ENCODE measurements at regions not wholly inside any gene's neighbourhood (a gene's known extent, or its start where the extent isn't known, plus 50 kb on each side); places are given as distances from the start of the nearest gene placed in this dataset.

DNA sequence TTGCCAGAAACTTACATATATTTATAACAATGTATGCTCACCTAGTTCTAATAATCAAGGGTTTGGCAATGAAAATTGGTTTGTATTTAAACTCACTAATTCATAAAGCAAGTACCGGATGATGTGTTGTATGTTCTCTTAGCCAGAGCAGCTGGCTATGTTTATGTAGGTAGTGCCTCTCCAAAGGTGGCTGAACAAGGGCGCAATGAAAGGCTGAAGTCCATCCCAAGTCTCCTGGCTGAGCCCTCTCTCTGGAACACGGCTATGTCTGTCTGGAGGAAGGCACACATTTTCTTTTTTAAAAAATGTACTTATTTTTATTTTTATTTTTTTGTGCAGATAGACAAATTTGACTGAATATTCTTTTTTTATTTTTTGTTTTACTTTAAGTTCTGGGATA lies 141.2 kb upstream of the DAB2 start:
- TF ChIP-seq, protein P1, sequence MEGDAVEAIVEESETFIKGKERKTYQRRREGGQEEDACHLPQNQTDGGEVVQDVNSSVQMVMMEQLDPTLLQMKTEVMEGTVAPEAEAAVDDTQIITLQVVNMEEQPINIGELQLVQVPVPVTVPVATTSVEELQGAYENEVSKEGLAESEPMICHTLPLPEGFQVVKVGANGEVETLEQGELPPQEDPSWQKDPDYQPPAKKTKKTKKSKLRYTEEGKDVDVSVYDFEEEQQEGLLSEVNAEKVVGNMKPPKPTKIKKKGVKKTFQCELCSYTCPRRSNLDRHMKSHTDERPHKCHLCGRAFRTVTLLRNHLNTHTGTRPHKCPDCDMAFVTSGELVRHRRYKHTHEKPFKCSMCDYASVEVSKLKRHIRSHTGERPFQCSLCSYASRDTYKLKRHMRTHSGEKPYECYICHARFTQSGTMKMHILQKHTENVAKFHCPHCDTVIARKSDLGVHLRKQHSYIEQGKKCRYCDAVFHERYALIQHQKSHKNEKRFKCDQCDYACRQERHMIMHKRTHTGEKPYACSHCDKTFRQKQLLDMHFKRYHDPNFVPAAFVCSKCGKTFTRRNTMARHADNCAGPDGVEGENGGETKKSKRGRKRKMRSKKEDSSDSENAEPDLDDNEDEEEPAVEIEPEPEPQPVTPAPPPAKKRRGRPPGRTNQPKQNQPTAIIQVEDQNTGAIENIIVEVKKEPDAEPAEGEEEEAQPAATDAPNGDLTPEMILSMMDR (IDR thresholded peaks at IDR 0.05; ENCODE audit: low read length) = no peak
- no peak for TF ChIP-seq EZH2 (optimal IDR thresholded peaks at IDR 0.05; ENCODE audit: low read depth, low read length)
- no peak for TF ChIP-seq EZH2phosphoT487 (IDR thresholded peaks at IDR 0.05; ENCODE audit: low read length)

All from MM.1S (cell line).